GM03348 (cell line): ENCODE measurements at regions not wholly inside any gene's neighbourhood (a gene's known extent, or its start where the extent isn't known, plus 50 kb on each side); places are given as distances from the start of the nearest gene placed in this dataset.

ENCODE experiments used
- DNase-seq: peaks from one replicate; pipeline ENCODE4 v3.0.0; 2012; ENCODE audit warnings: low spot score

DNA sequence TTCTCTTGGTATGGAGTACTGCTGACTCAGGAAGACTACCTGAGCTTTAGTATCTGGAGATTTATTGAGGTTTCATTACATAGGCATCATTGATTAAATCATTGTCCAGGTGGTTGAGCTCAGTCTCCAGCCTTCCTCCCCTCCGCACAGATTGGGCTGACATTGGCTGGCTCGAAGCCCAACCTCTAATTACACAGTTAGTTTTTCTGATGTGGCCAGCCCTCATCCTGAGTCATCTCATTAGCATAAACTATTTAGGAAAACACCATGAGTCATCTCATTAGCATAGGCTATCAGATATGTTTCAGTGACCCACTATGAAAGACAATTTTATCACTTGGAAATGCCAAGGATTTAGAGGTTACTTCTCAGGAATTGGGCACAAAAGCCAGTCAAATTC is 93.9 kb upstream of the ANKRD50 start:
- no peak for DNase-seq

DNA sequence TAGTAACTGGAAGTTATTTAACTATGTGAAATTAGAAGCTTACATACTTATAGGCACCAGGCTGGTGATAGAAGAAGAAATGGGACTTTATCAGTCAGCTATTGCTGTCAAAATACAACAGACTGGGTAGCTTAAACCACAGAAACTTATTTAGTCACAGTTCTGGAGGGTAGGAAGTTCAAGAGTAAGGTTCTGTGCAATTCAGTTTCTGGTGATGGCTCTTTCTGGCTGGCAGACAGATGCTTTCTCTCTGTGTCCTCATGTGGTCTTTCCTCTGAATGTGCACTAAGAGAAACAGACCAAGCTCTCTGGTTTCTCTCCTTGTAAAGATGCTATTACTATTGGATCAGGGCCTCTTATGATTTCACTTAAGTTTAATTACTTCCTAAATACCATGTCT is 92.1 kb upstream of the ANKRD50 start:
- no peak for DNase-seq

DNA sequence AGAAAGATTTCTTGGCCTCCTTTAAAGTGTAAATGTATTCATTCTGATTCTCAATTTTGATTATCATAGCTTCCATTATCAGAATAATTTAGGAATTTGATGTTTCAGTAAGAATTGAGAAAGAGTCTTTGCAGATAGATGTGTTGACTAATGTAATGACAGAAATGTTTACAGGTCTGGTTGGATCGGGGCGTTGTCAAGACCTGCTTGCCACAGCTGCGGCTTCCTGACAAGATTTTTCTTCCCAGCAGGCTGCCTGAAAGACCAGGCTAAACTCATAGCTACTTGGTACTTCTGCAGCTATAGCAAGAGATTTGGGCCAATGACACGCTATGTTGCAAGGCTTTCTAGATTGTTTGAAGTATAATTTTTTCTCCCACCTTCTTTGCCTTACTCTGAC is 91.5 kb upstream of the ANKRD50 start:
- no peak for DNase-seq

DNA sequence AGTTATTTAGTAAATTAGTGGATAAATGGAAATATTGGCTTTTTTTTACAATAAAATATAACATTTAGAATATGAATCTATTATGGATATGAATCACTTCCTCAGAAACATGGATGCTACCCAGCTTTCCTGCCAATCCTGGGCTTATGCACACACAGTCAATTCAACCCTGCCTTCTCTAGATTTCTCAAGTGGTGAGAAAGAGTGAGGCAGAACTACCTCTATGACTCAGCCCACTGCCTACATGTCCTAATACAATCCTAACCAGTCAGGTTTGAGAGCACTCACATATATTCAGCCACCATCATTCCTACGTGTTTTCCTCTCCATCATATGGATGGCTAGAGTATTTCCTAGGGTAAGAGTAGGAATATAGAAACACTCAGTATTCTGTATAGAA is 91.1 kb upstream of the ANKRD50 start:
- DNase-seq, result peak; percentile 2

DNA sequence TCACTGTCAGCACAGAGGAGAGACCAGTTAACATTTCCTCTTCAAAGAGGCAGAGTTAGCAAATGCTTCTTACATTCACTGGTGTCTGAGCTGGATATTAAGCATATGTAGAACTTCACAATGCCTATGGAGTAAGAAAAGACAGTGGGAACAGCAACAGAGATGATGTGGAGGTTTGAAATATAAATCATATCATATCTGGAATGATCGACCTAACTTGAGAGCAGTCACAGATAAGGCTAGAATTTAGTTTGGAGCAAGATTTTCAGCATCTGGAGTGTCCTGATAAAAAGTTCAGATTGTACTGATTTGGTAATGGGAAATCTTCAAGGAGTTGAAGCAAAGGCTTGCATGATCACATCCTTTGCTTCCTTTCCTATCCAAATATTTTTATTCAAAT is 90.5 kb upstream of the ANKRD50 start:
- no peak for DNase-seq

DNA sequence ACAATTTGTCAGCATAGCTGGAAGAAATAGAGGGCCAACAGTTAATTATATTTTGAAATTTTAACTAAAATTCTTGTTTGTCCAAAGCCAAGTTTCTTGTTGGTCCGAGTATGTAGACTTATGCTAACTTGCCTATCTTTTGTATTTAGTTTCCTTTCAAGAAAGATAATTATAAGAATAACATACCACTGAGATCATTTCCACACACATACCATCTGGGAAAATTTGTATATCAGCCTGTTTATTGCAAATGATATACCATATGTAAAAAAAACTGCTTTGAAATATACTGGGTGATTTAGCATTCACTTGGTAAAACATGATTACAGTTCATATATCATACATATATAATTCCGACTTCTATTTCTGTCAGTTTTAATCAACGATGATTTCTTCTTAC is 84.7 kb upstream of the ANKRD50 start:
- DNase-seq, result no peak

DNA sequence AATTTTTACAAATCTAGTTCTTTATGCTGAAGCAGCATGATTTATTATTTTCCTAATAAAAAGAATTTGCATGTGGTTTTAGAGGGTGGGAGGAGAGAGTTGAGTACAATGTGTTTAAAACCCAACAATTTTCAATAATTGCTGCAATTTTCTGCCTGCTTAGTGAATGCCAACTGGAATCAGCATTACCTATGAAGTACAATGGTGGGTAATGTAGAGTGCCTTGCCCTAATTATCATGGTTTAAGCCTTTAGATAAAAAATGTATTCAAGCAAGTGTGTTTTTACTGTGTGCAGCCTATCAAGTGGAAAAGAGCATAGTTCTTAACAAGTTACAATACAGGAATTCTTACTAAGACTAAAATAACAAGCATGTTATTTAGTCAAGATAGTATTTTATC is 77.9 kb upstream of the ANKRD50 start:
- no peak for DNase-seq

DNA sequence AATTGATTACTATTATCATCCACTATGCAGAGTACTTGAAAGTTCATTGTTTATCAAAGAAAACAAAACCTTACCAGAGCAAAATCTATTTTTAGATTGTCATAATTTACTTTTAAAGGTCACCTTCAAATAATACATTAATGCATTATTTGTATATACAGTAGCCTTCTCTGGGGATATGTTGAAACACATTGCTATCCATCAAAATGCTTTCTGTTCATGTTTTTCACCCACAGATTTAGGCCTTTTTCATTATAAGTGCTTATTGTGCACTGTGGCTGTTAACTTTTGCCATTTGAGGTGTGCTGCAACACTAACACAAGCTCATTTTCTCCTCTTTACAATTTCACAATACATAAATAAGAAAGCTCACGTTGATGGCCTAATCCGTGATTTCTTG is 74.1 kb upstream of the ANKRD50 start:
- DNase-seq, result no peak

DNA sequence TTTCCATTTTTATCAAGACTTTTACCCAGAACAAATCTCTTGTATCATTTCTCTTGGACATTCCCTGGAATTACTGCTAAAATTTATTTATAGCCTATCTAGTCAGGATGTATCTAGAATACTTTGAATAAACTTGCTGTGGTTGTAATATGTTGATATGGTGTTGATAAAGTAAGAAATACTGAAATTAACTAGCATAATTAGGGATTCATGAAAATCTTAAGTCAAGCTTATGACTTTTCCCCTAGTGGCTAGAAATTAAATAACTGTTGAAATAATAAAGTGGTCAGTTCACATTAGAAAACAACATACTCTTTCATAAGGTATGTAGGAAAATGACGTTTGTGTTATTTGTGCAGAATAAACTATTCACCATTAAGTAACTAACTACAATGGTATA is 73.1 kb upstream of the ANKRD50 start:
- no peak for DNase-seq

DNA sequence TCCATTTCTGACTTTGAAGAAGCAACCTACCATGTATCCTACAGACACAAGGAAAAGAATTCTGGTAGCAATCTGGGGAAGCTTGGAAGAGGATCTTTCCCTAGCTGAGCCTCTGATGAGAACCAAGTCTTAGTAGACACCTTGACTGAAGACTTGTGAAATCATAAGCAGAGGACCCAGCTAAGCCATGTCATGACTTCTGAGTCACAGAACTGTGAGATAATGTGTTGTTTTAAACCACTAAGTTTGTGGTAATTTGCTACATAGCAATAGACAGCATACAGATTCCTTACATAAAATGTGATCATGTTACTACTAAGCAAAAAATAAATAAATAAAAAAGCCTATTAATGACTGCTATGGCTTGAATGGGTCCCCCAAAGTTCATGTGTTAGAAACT is 71.3 kb upstream of the ANKRD50 start:
- no peak for DNase-seq

DNA sequence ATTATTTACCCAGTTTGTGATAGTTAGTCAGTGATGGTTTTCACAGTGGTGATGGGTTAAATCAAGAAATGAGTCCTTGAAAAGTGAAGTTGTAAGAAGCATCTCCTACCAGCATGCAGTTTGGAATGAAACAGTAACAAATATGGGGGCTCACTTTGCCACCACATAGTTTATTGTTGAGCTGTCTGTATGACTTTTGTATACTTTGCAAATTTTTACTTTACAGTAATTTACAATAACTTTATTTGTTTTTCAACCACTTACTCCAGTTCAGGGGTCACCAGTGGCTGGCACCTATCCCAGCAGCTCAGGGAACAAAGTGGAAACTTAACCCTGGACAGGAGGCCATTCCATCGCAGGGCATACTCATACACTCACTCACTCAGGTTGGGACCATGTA is 64.5 kb upstream of the ANKRD50 start:
- no peak for DNase-seq

DNA sequence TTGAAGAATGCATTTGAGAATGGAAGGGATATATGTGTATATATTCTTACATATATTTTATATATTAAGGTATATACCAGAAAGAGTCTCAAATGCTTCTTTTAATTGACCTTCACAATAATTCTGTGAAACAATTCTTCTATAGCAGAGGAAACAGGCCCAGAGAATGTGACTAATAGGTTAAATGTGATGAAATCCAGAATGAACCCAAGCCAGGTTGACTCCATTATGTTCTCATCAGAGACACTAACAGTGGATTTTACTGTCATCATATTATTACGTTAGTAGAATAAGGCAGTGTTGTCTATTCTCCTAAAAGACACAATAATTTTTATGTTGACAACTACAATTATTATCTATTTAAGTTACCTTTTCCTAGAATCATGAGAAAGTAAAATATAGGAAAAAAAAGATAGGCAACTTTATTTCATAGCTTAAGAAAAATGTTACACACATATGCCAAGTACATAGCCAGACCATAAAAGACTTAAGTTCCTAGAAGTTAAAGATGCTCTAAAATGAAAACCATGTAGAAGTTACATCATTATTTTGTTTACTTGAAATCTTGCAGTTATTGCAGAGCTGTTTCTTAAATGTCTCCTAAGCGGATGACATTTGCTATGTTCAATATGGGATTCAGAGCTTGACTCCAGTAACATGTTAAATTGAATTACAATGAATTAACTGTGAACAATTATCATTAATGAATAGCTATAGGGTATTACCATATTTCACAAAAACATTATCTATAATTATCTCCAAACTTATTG is 56.2 kb upstream of the ANKRD50 start:
- DNase-seq, result no peak

DNA sequence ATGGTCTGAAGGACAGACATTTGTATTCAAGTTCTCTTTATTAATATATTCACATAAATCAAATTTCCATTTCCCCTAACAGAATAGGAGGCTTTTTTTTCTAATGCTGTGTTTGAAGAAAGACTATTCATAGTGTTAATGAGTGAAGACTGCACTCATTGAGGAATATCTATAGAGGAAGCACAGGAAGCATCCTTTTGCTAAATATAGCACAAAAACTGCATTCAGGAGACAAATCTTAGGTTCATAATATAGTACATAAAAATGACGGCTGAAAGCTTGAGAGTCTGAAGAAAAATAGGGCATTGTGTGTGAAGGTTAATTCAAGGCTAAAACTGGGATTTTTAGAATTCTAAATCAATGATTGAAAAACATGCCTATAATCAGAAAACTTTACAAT is 50.4 kb upstream of the ANKRD50 start:
- no peak for DNase-seq
